ENCODE measurements at regions not wholly inside any gene's neighbourhood (a gene's known extent, or its start where the extent isn't known, plus 50 kb on each side); places are given as distances from the start of the nearest gene placed in this dataset.

DNA sequence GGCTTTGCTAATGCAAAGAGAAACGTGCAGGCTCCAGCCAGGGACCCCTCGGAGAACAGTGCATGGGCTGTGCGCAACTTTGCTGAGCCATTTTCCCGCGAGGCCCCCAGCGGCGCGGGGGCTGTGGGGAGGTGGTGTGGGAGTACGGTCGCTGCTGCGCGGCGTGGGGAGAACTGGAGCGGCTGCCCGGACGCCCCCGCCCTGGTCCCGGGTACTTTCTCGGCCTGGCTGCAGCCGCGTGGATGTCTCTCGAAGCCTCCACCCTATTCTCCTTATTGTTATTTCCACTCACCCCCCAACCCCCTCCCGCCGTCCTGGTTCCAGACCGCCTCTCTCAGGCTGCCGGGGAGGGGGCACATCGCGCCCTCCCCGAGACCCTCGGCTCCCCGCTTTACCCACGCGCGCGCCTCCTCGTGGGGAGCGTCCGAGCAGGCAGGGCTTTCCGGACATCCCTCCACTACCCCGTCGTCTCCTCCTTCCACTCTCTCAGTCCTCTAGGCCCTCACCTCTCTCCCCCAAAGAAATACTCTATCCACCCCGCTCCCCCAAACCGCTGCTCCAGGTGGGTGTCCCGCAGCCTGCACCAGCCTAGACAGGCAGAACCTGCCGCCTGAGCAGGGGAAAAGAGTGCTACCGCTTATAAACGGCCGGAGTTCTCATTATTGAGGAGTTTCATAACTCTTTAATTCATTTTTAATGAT, 68.6 kb upstream of the TBCA start:
- peak overlapping the region; percentile 19 to 69 (median 65) for H3K27ac Mint-ChIP-seq
- H3K27me3 Mint-ChIP-seq (ENCODE audit: low read depth), result peaks cover 74% of the 10 kb centered on the region
- peaks cover 4% of the 10 kb centered on the region for H3K4me1 Mint-ChIP-seq
- no peaks in the 10 kb centered on the region for H3K9me3 Mint-ChIP-seq
- TF ChIP-seq CTCF (IDR thresholded peaks at IDR 0.05; ENCODE audit: unreplicated experiment in 3 of 3), result peak in 2 of 3 experiments; percentile 16 to 40
- peak overlapping the region; percentile 85 to 89 (median 86) for H3K4me3 Mint-ChIP-seq
- no peaks in the 10 kb centered on the region for H3K36me3 Mint-ChIP-seq (ENCODE audit: low read depth)

DNA sequence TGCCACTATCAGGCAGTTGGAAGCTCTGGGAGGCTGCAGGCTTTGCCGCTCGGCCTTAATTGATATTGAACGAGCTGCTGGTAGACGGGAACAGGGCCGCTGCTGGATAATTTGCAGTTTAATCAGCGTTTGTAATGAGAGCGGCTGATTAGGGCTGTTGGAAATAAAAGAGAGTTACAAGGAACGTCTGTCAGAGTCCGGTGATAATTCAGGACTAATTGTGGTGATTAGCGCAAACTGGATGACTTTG, 68.2 kb upstream of the TBCA start:
- peaks cover 4% of the 10 kb centered on the region for H3K4me1 Mint-ChIP-seq
- no peaks in the 10 kb centered on the region for H3K36me3 Mint-ChIP-seq (ENCODE audit: low read depth)
- peak overlapping the region; percentile 85 to 89 (median 86) for H3K4me3 Mint-ChIP-seq
- H3K9me3 Mint-ChIP-seq, result no peaks in the 10 kb centered on the region
- peaks cover 76% of the 10 kb centered on the region for H3K27me3 Mint-ChIP-seq (ENCODE audit: low read depth)
- no peak for TF ChIP-seq CTCF (IDR thresholded peaks at IDR 0.05; ENCODE audit: unreplicated experiment in 3 of 3)
- peak overlapping the region; percentile 19 to 65 (median 34) for H3K27ac Mint-ChIP-seq

DNA sequence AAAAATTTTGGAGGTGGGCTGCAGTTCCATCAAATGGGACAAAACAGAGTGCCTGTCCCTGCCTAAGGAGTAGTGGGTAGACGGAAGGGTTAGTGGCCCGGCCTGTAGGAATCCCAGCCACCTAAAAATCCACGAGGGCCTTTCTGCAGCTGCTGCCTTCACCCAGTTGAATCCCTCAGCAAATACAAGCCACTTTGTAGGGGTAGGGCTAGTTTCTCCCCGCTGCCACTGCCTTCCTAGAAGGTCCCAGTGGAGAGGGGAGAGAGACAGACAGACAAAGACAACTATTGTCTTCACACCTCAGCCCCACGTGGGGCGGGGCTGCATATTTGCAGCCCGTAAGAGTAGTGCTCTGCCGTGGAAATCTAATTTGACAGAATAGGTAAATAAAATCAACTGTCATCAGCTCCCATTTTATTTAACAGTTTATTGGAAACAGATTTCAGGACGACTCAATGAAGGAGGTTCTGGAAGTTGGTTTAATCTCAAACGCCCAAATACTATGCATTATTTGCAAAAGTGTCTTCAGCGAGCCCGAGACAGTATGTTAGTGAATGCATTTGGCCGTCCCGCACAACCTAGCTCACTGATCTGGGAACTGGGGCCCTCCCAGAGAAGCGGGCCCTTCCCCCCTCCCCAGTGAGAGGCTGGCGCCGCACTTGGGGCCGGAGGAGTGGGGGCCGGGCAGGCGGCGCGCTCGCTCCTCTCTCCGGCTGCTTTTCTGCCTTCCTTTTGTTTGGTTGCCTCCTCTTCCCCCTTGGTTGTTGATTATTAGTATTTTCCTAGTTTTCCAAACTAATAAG, 67.6 kb upstream of the TBCA start:
- H3K4me1 Mint-ChIP-seq, result peaks cover 4% of the 10 kb centered on the region
- H3K9me3 Mint-ChIP-seq, result no peaks in the 10 kb centered on the region
- H3K27me3 Mint-ChIP-seq (ENCODE audit: low read depth), result peaks cover 82% of the 10 kb centered on the region
- no peaks in the 10 kb centered on the region for H3K36me3 Mint-ChIP-seq (ENCODE audit: low read depth)
- H3K27ac Mint-ChIP-seq, result peak overlapping the region; percentile 19 to 65 (median 34)
- no peak for TF ChIP-seq CTCF (IDR thresholded peaks at IDR 0.05; ENCODE audit: unreplicated experiment in 3 of 3)
- H3K4me3 Mint-ChIP-seq, result peak overlapping the region; percentile 85 to 89 (median 86)

GRCh38 chr5:77842243-77842642, 66.1 kb upstream of the TBCA start:
- Mint-ChIP-seq H3K27me3 (ENCODE audit: low read depth) (peaks cover 74% of the 10 kb centered on the region), H3K4me3 (peak overlapping the region in 1 of 3 experiments; percentile 20), H3K36me3 (ENCODE audit: low read depth) (no peaks in the 10 kb centered on the region), H3K27ac (no peak overlapping the region), H3K4me1 (peaks cover 4% of the 10 kb centered on the region), H3K9me3 (no peaks in the 10 kb centered on the region)
- TF ChIP-seq CTCF (IDR thresholded peaks at IDR 0.05; ENCODE audit: unreplicated experiment in 3 of 3), result no peak

GRCh38 chr5:77841616-77842015, 65.5 kb upstream of the TBCA start:
- Mint-ChIP-seq H3K4me1 (peaks cover 4% of the 10 kb centered on the region), H3K27ac (peak overlapping the region in 1 of 3 experiments; percentile 42), H3K27me3 (ENCODE audit: low read depth) (peaks cover 71% of the 10 kb centered on the region), H3K4me3 (no peak overlapping the region), H3K36me3 (ENCODE audit: low read depth) (no peaks in the 10 kb centered on the region), H3K9me3 (no peaks in the 10 kb centered on the region)
- no peak for TF ChIP-seq CTCF (IDR thresholded peaks at IDR 0.05; ENCODE audit: unreplicated experiment in 3 of 3)
